ENCODE measurements at regions not wholly inside any gene's neighbourhood (a gene's known extent, or its start where the extent isn't known, plus 50 kb on each side); places are given as distances from the start of the nearest gene placed in this dataset.

GRCh38 chr7:121797657-121798452, 75.1 kb upstream of the PTPRZ1 start:
- CTCF ChIA-PET = no interaction called here
- peak; percentile 49 for DNase-seq (ENCODE audit: low spot score)

GRCh38 chr7:121796936-121797656, 75.9 kb upstream of the PTPRZ1 start:
- Histone ChIP-seq H3K9me3 (ENCODE audit: low read depth, low read length, poor library complexity, severe bottlenecking) (no peaks in the 10 kb centered on the region), H3K4me3 (ENCODE audit: low read depth, low read length, poor library complexity, severe bottlenecking) (no peak overlapping the region), H3K27me3 (replicated peaks; ENCODE audit: insufficient read depth, low read depth, low read length, poor library complexity) (no peaks in the 10 kb centered on the region), H3K4me1 (ENCODE audit: insufficient read depth, low read length, poor library complexity, severe bottlenecking) (peaks cover 13% of the 10 kb centered on the region), H3K27ac (ENCODE audit: low read depth, low read length, poor library complexity, severe bottlenecking) (no peak overlapping the region), H3K36me3 (ENCODE audit: insufficient read depth, low read length, poor library complexity, severe bottlenecking) (no peaks in the 10 kb centered on the region)
- intact Hi-C loops (cut with micrococcal nuclease; ENCODE audit: unreplicated experiment) = no loop called here
- ChIA-PET CTCF (no interaction called here), POLR2A (ENCODE audit: low non-redundant PET) (no interaction called here)
- TF ChIP-seq CTCF (conservative IDR thresholded peaks at IDR 0.05; ENCODE audit: low read depth, low read length) (no peak), EZH2 (IDR thresholded peaks at IDR 0.05; ENCODE audit: borderline replicate concordance, low read depth, low read length, poor library complexity, severe bottlenecking) (no peak)
- BruUV-seq (replicated peaks) = no TSS peak
- DNase-seq (ENCODE audit: low spot score) = no peak

More at GRCh38 chr7:121797657-121798452, 75.1 kb upstream of the PTPRZ1 start:
- peak overlapping the region; percentile 15 for H3K27ac ChIP-seq (ENCODE audit: low read depth, low read length, poor library complexity, severe bottlenecking)
- no peaks in the 10 kb centered on the region for H3K27me3 ChIP-seq (replicated peaks; ENCODE audit: insufficient read depth, low read depth, low read length, poor library complexity)
- POLR2A ChIA-PET (ENCODE audit: low non-redundant PET) = no interaction called here
- H3K4me1 ChIP-seq (ENCODE audit: insufficient read depth, low read length, poor library complexity, severe bottlenecking) = peaks cover 13% of the 10 kb centered on the region
- no TSS peak for BruUV-seq (replicated peaks)
- no peak overlapping the region for H3K4me3 ChIP-seq (ENCODE audit: low read depth, low read length, poor library complexity, severe bottlenecking)
- H3K9me3 ChIP-seq (ENCODE audit: low read depth, low read length, poor library complexity, severe bottlenecking) = no peaks in the 10 kb centered on the region
- intact Hi-C loops (cut with micrococcal nuclease; ENCODE audit: unreplicated experiment) = no loop called here
- no peak for TF ChIP-seq CTCF (conservative IDR thresholded peaks at IDR 0.05; ENCODE audit: low read depth, low read length)
- TF ChIP-seq EZH2 (IDR thresholded peaks at IDR 0.05; ENCODE audit: borderline replicate concordance, low read depth, low read length, poor library complexity, severe bottlenecking) = no peak
- no peaks in the 10 kb centered on the region for H3K36me3 ChIP-seq (ENCODE audit: insufficient read depth, low read length, poor library complexity, severe bottlenecking)

GRCh38 chr7:121796381-121796780, 76.6 kb upstream of the PTPRZ1 start:
- no TSS peak for BruUV-seq (replicated peaks)
- no peaks in the 10 kb centered on the region for H3K9me3 ChIP-seq (ENCODE audit: low read depth, low read length, poor library complexity, severe bottlenecking)
- no peaks in the 10 kb centered on the region for H3K27me3 ChIP-seq (replicated peaks; ENCODE audit: insufficient read depth, low read depth, low read length, poor library complexity)
- H3K36me3 ChIP-seq (ENCODE audit: insufficient read depth, low read length, poor library complexity, severe bottlenecking) = no peaks in the 10 kb centered on the region
- intact Hi-C loops (cut with micrococcal nuclease; ENCODE audit: unreplicated experiment) = no loop called here
- H3K27ac ChIP-seq (ENCODE audit: low read depth, low read length, poor library complexity, severe bottlenecking) = no peak overlapping the region
- ChIA-PET CTCF (no interaction called here), POLR2A (ENCODE audit: low non-redundant PET) (no interaction called here)
- no peak for DNase-seq (ENCODE audit: low spot score)
- TF ChIP-seq EZH2 (IDR thresholded peaks at IDR 0.05; ENCODE audit: borderline replicate concordance, low read depth, low read length, poor library complexity, severe bottlenecking) = no peak
- no peak for TF ChIP-seq CTCF (conservative IDR thresholded peaks at IDR 0.05; ENCODE audit: low read depth, low read length)
- H3K4me1 ChIP-seq (ENCODE audit: insufficient read depth, low read length, poor library complexity, severe bottlenecking) = peaks cover 13% of the 10 kb centered on the region
- H3K4me3 ChIP-seq (ENCODE audit: low read depth, low read length, poor library complexity, severe bottlenecking) = no peak overlapping the region

Measured in A673 (cell line).